Neuron (in vitro differentiated cells): ENCODE measurements at regions not wholly inside any gene's neighbourhood (a gene's known extent, or its start where the extent isn't known, plus 50 kb on each side); places are given as distances from the start of the nearest gene placed in this dataset.

ENCODE experiments used
- H2AFZ ChIP-seq: one replicate; pipeline ENCODE4 v1.6.1; 2013; ENCODE audit warnings: low read depth, mild to moderate bottlenecking, inconsistent platforms, low read length, moderate library complexity
- H3K27me3 ChIP-seq: one replicate; pipeline ENCODE4 v1.6.1; 2013; ENCODE audit warnings: low read length; ENCODE audit not compliant: insufficient read depth
- H3K36me3 ChIP-seq: one replicate; pipeline ENCODE4 v1.6.1; 2013; ENCODE audit warnings: low read length; ENCODE audit not compliant: insufficient read depth
- H3K4me1 ChIP-seq: one replicate; pipeline ENCODE4 v1.6.1; 2013; ENCODE audit warnings: low read length; ENCODE audit not compliant: insufficient read depth
- H3K4me3 ChIP-seq: 2 replicates; pipeline ENCODE4 v1.5.1; 2013; ENCODE audit warnings: mild to moderate bottlenecking, low read length, moderate library complexity
- H3K9me3 ChIP-seq: one replicate; pipeline ENCODE4 v1.6.1; 2013; ENCODE audit warnings: low read length

- Histone ChIP-seq H3K4me3 (no peak overlapping the region), H3K36me3 (no peaks in the 10 kb centered on the region), H3K27me3 (peaks cover 5% of the 10 kb centered on the region), H3K4me1 (no peaks in the 10 kb centered on the region), H3K9me3 (no peaks in the 10 kb centered on the region), H2AFZ (no peak overlapping the region)
Observed at GRCh38 chr7:101698964-101699363, 69.9 kb upstream of the MYL10 start.

- H3K4me3 ChIP-seq = no peak overlapping the region
- H3K36me3 ChIP-seq = no peaks in the 10 kb centered on the region
- H2AFZ ChIP-seq = no peak overlapping the region
- no peaks in the 10 kb centered on the region for H3K4me1 ChIP-seq
- H3K27me3 ChIP-seq = peaks cover 5% of the 10 kb centered on the region
- no peaks in the 10 kb centered on the region for H3K9me3 ChIP-seq
Observed at GRCh38 chr7:101699399-101699798, 70.3 kb upstream of the MYL10 start.

- Histone ChIP-seq H2AFZ (no peak overlapping the region), H3K9me3 (no peaks in the 10 kb centered on the region), H3K27me3 (peaks cover 5% of the 10 kb centered on the region), H3K36me3 (no peaks in the 10 kb centered on the region), H3K4me3 (no peak overlapping the region), H3K4me1 (no peaks in the 10 kb centered on the region)
Observed at GRCh38 chr7:101699881-101700823, 71.1 kb upstream of the MYL10 start.

- no peaks in the 10 kb centered on the region for H3K9me3 ChIP-seq
- H3K4me1 ChIP-seq = no peaks in the 10 kb centered on the region
- peaks cover 5% of the 10 kb centered on the region for H3K27me3 ChIP-seq
- no peak overlapping the region for H3K4me3 ChIP-seq
- H2AFZ ChIP-seq = no peak overlapping the region
- no peaks in the 10 kb centered on the region for H3K36me3 ChIP-seq
Observed at GRCh38 chr7:101701153-101701794, 72.2 kb upstream of the MYL10 start.

GRCh38 chr7:101702362-101702850 is 73.3 kb upstream of the MYL10 start:
- Histone ChIP-seq H3K9me3 (no peaks in the 10 kb centered on the region), H3K27me3 (peaks cover 5% of the 10 kb centered on the region), H3K4me1 (no peaks in the 10 kb centered on the region), H3K36me3 (no peaks in the 10 kb centered on the region), H3K4me3 (no peak overlapping the region), H2AFZ (no peak overlapping the region)

GRCh38 chr7:101705331-101705730 is 76.2 kb upstream of the MYL10 start:
- no peaks in the 10 kb centered on the region for H3K9me3 ChIP-seq
- H3K4me3 ChIP-seq = no peak overlapping the region
- H2AFZ ChIP-seq = no peak overlapping the region
- H3K36me3 ChIP-seq = no peaks in the 10 kb centered on the region
- H3K27me3 ChIP-seq = no peaks in the 10 kb centered on the region
- no peaks in the 10 kb centered on the region for H3K4me1 ChIP-seq

GRCh38 chr7:101707587-101707986 is 78.5 kb upstream of the MYL10 start:
- H3K4me1 ChIP-seq = no peaks in the 10 kb centered on the region
- no peaks in the 10 kb centered on the region for H3K36me3 ChIP-seq
- H3K4me3 ChIP-seq = no peak overlapping the region
- no peaks in the 10 kb centered on the region for H3K9me3 ChIP-seq
- no peaks in the 10 kb centered on the region for H3K27me3 ChIP-seq
- no peak overlapping the region for H2AFZ ChIP-seq

- H3K27me3 ChIP-seq = no peaks in the 10 kb centered on the region
- H3K4me1 ChIP-seq = no peaks in the 10 kb centered on the region
- H2AFZ ChIP-seq = no peak overlapping the region
- H3K36me3 ChIP-seq = no peaks in the 10 kb centered on the region
- H3K9me3 ChIP-seq = no peaks in the 10 kb centered on the region
- no peak overlapping the region for H3K4me3 ChIP-seq
Observed at GRCh38 chr7:101708223-101708622, 79.1 kb upstream of the MYL10 start.

- no peak overlapping the region for H2AFZ ChIP-seq
- no peak overlapping the region for H3K4me3 ChIP-seq
- no peaks in the 10 kb centered on the region for H3K4me1 ChIP-seq
- no peaks in the 10 kb centered on the region for H3K9me3 ChIP-seq
- no peaks in the 10 kb centered on the region for H3K36me3 ChIP-seq
- peaks cover 3% of the 10 kb centered on the region for H3K27me3 ChIP-seq
Observed at GRCh38 chr7:101712652-101713051, 83.6 kb upstream of the MYL10 start.

GRCh38 chr7:101714097-101714496 is 85.0 kb upstream of the MYL10 start:
- Histone ChIP-seq H3K4me1 (no peaks in the 10 kb centered on the region), H3K4me3 (no peak overlapping the region), H3K27me3 (peaks cover 7% of the 10 kb centered on the region), H3K36me3 (no peaks in the 10 kb centered on the region), H2AFZ (no peak overlapping the region), H3K9me3 (no peaks in the 10 kb centered on the region)

- H3K27me3 ChIP-seq = peaks cover 7% of the 10 kb centered on the region
- H3K9me3 ChIP-seq = no peaks in the 10 kb centered on the region
- H3K4me1 ChIP-seq = no peaks in the 10 kb centered on the region
- H3K36me3 ChIP-seq = no peaks in the 10 kb centered on the region
- no peak overlapping the region for H3K4me3 ChIP-seq
- no peak overlapping the region for H2AFZ ChIP-seq
Observed at GRCh38 chr7:101717628-101718357, 88.7 kb upstream of the MYL10 start.

GRCh38 chr7:101718363-101719122 is 89.4 kb upstream of the MYL10 start:
- no peak overlapping the region for H2AFZ ChIP-seq
- H3K27me3 ChIP-seq = peaks cover 7% of the 10 kb centered on the region
- H3K9me3 ChIP-seq = no peaks in the 10 kb centered on the region
- no peak overlapping the region for H3K4me3 ChIP-seq
- no peaks in the 10 kb centered on the region for H3K36me3 ChIP-seq
- no peaks in the 10 kb centered on the region for H3K4me1 ChIP-seq
